ENCODE measurements at regions not wholly inside any gene's neighbourhood (a gene's known extent, or its start where the extent isn't known, plus 50 kb on each side); places are given as distances from the start of the nearest gene placed in this dataset.

DNA sequence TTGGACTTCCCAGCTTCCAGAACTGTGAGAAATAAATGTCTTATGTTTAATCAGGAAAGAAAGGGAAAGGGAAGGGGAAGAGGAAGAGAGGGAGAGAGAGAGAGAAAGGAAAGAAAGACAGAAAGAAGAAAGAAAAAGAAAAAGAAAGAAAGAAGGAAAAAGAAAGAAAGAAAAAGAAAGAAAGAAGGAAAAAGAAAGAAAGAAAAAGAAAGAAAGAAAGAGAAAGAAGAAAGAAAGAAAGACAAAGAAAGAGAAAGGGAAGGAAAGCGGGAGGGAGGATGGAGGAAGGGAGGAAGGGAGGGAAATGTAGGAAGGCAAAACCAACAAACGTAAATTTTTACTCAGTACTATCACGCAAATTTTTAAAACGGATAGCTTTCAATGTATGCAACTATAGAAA lies 2281.8 kb downstream of the LRRC4C start:
- TF ChIP-seq, protein P1, sequence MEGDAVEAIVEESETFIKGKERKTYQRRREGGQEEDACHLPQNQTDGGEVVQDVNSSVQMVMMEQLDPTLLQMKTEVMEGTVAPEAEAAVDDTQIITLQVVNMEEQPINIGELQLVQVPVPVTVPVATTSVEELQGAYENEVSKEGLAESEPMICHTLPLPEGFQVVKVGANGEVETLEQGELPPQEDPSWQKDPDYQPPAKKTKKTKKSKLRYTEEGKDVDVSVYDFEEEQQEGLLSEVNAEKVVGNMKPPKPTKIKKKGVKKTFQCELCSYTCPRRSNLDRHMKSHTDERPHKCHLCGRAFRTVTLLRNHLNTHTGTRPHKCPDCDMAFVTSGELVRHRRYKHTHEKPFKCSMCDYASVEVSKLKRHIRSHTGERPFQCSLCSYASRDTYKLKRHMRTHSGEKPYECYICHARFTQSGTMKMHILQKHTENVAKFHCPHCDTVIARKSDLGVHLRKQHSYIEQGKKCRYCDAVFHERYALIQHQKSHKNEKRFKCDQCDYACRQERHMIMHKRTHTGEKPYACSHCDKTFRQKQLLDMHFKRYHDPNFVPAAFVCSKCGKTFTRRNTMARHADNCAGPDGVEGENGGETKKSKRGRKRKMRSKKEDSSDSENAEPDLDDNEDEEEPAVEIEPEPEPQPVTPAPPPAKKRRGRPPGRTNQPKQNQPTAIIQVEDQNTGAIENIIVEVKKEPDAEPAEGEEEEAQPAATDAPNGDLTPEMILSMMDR (IDR thresholded peaks at IDR 0.05): no peak
- no peak for TF ChIP-seq POLR2A (IDR thresholded peaks at IDR 0.05)

Measured in uterus (tissue), 2 donors.